GM19372 (cell line): ENCODE measurements at regions not wholly inside any gene's neighbourhood (a gene's known extent, or its start where the extent isn't known, plus 50 kb on each side); places are given as distances from the start of the nearest gene placed in this dataset.

Experiments used
- ATAC-seq: cut with Tn5 transposase; IDR thresholded peaks from one replicate; pipeline ENCODE4 v1.9.1; 2021; ENCODE audit warnings: mild to moderate bottlenecking, low read depth, moderate library complexity; ENCODE audit not compliant: unreplicated experiment

DNA sequence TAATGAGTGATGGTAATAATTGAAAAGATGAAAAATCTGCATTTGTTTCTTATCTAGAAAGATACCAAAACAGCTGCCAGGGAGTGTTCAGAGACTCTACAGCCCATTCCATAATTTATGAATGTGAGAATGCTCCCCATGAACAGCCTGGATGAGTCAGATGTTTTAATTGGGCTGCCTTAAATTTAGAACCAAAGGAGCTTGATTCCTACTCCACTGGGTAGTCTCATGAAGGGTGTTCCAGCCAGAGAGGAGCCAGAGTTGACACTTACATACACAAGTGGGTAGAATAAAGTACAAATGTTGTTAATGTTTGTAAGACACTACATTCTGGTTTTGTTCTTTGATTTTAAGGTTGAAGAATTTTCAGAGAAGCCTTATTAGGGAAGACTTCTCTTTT, 123.2 kb upstream of the PRNP start:
- ATAC-seq: no peak

DNA sequence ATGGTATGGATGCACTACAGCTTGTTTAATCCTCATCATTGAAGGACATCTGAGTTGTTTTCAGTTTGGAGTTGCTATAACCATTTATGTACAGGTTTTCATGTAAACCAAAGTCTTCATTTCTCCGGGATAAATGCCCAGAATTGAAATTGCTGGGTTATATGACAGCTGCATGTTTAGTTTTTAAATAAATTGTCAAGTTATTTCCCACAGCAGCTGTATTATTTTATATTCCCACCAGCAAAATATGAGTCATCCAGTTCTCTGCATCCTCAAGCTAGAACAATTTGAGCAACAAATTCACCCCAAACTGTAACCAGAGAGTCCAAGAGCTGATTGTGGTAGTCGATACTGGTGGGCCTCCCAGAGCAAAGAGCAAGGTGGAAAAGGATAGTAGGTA, 125.6 kb upstream of the PRNP start:
- no peak for ATAC-seq

DNA sequence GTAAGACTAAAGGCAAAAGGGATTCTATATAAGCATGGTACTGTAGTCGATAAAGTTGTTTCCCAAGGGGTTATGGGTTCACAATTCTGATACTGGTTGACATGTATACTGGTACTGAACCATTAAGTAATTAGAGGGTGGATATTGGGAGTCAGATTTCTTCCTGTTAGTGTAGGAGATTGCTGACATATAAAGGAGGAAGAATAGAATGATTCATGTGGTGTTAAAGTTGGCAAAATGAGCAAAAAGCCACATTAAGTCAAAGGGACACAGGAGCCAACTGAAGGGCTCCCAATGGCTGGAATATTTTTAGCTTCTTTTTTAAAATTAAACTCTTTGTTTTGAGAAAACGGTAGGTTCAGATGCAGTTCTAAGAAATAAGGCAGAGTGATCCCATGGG, 126.3 kb upstream of the PRNP start:
- no peak for ATAC-seq

DNA sequence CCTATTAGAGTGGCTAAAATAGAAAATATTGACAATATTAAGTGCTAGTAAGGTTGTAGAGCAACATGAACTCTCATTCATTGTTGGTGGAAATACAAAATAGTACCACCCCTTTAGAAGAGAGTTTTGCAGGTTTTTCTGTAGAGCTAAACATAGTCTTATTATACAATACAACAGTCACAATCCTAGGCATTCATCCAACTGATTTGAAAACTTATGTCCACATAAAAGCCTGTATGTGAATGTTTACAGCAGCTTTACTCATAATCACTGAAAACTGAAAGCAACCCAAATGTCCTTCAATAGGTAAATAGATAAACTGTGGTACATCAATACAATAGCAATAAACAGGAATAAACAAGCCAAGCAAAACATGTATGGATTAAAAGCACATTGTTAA, 127.2 kb upstream of the PRNP start:
- no peak for ATAC-seq

DNA sequence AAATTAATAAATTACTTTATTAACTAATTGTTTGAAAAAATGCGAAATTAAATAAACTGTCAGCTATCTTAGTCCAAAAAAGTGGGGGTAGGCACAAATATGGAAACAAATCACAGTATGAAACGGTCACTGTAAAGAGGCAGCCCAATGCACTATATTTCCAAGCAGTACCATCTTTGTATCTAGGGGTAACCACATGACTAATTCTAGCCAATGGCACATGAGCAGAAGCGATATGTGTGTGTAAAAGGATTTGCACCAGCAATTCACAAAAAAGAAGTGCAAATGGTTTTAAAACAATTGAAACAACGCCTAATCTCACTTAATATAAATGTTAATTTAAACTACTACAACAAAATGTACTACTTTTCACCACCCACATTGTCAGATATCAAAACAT, 129.5 kb upstream of the PRNP start:
- ATAC-seq: no peak

DNA sequence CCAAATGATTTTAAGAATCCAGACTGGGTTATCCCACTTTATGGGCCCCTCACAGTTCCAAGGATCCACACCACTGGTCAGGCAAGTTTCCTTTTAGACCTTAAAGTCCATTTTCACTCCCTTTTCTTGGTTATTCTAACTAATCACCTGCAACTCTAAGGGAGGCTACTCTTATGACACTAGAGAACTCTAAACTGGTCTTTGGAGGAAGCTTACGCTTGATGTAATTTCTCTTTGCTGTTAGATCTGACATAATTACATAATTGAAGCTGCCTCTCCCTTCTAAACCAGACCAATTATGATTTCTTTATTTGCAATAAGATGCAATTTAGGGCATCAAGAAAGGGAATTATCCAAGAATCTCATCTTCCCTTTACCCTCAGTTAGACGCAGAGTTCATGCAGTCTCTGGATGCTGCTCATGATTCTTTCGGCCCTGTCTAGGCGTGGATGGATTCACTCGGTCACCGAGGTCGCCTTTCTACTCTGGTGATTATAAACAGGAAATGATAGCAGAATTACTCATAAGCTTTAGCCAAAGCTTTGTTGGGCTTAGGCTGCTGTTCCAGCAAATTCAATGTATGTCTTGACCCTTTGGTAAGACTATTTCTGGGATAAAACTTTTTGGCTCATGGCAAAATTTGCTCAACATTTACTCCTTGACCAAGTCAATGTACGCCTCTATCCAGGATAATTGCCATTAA, 130.9 kb upstream of the PRNP start:
- ATAC-seq: no peak

DNA sequence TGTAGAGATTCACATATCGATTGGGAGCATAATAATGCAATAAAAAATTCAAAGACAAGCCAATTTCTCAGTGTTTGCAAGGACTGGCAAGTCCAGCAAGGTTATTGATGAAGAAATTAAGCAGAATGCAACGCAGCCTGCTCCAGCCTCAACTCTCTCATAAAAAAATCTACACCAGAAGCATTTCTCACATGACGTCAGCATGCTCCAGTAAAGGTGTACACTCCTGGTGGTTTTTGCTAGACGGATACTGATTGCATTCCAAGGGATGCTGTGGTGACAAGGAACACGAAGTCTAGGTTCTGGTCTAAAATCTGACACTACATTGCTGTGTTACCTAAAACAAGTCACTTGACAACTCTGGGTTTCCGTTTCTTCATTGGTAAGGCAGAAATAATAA, 131.9 kb upstream of the PRNP start:
- ATAC-seq: no peak

DNA sequence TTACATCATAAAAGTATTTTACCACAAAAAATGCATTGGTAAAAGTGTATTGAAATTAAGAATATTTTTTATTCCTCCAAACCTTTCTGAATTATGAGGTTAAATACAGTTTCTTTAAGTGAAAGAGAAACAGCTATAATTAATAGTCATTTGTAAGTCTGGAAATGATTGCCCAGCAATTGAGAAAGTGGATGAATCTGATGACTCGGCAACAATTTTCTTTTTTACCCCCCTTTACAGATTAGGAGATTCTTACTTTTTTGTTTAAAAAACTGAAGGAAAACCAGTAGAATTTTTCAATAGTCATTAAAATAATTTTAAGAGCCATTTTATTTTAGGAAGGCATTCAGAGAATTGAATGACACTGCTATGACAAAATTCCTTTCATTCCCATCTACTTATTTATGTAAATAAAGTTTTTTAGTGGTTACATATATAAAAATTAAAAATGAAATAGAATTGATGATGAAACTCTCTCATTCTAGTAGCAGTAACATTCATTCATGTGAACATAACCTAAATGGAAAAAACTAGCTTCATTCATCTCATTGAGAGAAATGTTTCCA, 134.1 kb upstream of the PRNP start:
- ATAC-seq: no peak

DNA sequence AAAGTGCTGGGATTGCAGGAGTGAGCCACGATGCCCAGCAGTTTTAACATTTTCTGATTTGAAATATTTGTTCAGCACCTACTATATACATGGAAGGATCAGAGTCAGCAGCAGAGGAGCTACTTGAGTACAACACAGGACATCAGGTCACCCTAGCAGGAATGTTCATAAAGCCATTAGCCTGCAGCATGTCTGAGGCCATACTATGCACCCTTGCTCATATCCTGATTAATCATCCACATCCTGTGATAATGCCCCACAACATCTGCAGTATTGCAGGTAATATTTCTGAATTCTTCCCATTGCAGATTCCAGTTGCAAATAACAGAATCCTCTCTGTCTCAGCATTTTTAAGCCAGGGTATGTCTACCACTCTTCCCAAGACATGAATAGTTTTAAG, 135.5 kb upstream of the PRNP start:
- no peak for ATAC-seq

DNA sequence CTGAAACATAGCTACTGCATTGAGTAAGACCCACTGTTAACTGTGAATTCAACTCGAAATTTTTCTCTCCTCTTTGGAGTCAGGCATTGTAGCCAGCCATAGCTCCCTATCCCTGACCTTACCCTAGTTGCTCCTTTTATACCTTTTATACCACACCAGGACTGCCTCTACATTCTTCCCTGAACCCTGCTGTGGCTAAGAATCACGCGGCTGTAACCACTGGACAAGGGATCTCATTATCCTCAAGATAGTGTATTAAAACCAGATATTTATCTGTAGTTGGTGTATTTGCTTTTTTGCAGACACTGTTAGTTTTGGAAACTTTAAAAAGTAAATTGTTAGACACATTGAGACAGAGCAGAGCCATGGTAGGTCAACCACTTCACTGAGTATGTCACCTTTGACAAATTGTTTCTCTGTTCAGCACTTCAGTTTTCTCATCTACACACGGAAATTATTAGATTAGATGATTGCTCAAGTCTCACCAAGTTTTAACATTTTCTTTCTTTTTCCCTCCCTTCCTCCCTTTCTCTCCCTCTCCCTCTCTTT, 136.5 kb upstream of the PRNP start:
- ATAC-seq: no peak

DNA sequence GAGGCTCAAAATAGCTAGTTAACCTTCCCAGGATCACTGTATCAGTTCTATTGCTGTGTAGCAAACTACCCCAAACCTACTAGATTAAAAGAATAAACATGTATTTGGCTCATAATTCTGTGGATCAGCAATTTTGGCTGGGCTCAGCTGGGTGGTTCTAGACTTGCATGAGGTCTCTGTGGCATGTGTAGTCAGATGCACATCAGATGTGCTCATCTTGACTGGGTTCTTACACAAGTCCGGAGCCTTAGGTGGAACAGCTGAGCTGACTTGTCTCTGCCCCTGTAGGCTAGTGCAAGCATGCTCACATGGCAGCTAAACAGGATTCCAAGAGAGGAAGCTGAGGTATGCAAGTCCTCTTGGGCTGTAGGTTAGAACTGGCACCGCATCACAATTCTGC, 137.7 kb upstream of the PRNP start:
- ATAC-seq: no peak

DNA sequence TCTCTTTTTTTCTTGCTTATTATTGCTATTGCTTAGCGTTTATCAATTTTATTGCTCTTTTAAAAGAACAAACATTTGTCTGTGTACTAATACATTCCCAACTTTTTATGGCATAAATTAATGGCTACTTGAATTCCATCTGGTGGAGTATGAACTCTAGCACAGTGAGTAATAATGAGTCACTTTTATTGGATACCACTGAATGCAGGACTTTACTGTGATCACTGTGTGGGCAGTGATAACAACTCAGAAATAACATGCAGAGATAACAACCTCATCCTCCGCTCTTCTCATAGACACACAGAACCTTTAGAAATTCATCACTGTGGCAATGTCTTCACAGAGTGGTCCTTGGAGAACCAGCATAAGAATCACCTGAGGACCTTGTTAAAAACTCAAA, 139.5 kb upstream of the PRNP start:
- no peak for ATAC-seq

DNA sequence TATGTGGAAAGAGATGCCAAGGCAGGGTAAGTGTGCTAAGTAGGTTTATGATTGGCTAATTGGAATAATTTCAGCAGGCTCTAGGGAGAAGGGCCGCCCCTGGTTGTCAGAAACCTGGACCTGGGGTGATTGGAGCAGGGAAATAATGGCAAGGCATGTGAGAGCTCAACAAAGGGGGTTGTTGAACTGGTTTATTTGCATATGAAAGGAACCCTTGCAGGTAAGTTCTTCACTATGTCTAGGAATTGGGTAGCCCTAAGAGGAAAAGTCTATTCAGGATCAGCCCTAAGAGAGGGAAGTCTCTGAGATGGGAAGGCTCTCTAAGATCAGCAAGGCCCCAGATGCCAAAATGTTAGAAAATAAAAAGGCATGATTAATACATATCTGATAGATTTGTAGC, 139.9 kb upstream of the PRNP start:
- ATAC-seq: no peak

DNA sequence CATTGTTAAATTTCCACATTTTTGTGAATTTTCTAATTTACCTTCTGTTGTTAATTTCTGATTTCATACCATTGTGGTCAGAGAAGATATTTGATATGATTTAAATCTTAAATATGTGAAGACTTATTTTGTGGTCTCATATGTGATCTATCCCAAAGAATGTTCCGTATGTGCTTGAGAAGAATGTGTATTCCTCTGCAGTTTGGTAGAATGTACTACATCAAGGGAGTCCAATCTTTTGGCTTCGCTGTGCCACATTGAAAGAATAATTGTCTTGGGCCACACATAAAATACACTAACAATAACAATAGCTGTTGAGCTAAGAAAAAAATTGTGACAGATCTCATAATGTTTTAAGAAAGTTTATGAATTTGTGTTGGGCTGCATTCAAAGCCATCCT, 140.7 kb upstream of the PRNP start:
- ATAC-seq: no peak

DNA sequence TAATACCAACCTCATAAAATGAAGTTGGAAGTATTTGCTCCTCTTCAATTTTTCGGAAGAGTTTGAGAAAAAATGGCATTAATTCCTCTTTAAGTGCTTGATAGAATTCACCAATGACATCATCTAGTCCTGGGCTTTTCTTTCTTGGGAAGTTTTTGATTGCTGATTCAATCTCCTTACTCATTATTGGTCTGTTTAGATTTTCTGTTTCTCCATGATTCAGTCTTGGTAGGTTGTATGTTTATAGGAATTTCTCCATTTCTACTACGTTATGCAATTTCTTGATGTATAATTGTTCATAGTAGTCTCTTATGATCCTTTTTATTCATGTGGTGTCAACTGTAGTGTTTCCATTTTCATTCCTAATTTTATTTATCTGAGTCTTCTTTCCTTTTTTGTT, 141.5 kb upstream of the PRNP start:
- ATAC-seq: no peak

DNA sequence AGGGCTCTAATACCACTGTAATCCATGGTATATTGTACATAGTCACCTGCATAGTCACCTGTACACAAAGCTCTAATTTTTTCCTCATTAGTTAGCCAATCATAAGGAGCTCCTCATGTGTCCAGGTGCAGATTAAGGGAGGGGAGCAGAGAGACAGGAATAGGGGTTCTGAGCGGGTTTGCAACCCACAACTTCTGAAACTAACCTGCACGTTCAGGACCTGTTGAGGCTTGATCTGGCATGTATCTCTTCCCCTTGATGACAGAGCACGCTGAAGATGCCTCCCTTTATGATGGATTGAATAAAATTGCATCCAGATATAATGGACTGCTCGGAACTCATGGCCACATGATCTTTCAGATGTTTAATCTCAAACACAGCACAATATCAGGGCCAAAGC, 144.0 kb upstream of the PRNP start:
- ATAC-seq: no peak

DNA sequence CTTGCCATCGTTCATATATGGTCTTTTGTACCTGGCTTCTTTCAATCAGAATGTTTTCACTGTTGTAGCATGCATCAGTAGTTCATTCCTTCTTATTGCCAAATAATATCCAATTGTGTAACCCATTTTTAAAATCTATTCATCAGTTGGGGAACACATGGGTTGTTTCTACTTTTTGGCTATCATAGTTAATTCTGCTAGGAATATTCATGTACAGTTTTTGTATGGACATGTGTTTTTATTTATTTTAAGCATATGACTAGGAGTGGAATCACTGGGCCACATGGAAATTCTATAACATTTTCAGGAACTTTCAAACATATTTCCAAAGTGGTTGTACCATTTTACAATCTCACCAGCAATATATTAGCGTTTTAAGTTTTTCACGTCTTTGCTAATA, 151.9 kb upstream of the PRNP start:
- ATAC-seq: no peak

DNA sequence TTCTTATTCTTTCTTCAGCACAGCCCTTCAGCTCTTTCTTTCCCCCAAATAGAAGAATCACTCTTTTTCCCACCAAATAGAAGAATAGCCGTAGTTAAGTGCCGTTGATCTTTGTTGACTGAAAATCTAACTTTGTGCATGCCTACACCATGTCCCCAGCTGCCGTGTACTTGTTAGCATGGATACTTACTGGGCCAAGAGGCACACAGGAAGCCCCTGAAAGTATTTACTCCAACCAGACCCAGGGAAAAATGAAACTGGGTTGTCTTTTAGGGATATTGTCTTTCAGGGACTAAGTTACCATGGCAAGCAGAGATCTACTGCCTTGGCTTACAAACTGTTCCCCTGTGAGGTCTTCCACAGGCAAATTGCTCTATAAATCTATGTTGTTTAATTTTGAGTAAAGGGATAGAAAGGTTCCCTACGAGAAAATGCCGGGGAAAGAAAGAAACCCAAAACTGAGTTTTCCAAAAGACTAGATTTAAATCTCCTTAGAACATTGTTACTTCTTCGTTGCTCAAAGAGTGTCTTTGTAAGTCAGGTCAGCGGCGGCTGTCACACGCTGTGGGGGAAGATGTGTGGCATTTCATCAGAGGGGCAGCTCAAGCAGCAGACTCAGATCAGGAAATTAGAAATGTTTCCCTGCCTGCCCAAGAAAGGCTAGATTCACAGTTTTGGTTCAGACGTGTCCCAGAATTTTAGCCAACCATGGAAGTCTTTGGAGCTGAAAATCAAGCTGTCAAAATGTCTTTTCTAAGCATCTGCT, 152.7 kb upstream of the PRNP start:
- no peak for ATAC-seq

DNA sequence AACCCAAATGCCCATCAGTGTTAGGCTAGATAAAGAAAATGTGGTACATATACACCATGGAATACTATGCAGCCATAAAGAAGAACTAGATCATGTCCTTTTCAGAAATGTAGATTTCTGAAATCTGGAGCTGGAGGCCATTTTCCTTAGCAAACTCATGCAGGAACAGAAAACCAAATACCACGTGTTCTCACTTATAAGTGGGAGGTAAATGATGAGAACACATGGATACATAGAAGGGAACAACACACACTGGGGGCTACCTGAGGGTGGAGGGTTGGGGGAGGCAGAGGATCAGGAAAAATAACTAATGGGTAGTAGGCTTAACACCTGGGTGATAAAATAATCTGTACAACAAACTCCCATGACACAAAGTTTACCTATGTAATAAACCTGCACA, 153.5 kb upstream of the PRNP start:
- no peak for ATAC-seq

DNA sequence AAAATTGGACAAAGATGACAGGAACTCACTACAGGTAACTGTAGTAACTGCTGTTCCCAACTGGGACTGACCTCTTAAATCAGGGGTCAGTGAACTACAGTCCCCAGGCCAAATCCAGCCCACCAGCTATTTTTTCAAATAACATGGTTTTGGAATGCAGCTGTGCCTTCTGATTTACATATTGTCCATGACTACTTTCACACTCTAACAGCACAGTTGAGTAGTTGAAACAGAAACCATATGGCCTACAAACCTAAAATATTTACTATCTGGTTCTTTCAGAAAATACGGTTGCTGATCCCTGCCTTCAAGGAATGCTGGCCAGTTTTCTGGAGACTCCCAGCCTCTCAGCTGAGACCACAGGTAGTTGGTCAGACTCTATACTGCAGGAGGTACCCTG, 161.5 kb upstream of the PRNP start:
- no peak for ATAC-seq

DNA sequence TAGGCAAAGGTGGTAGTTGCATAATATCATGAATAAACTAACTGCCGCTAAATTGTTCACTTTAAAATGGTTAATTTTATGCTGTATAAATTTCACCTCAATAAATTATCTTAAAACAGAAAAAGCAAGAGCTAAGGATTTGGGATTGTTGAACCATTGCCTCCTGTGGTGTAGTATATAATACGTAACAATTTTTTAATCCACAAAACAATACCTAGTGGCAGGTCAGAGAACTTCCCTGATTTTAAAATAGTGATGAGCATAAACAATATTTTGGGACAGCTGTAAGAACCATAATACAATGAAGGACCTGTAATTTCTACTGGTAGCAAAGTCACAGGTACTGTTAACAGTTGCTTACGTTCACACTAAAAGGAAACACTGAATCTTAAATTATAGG, 161.9 kb upstream of the PRNP start:
- no peak for ATAC-seq

DNA sequence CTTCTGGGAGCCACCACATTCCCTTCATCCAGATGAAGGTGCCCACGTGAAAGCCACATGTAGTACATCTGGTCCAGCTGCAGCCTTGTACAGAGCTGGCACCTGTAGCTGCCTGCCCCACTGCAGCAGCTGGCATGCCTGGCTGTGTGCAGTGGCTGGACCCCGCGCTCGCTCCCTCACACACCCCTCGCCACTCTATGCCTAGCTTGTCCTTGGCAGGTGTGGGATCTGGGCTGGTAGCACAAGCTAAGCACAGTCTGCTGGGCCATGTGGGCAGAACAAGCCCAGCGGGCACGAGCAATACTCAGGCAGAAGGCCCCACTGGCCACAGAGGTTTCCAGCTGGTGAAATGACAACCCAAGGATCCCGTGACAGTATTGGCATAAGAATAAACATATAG, 163.9 kb upstream of the PRNP start:
- ATAC-seq: no peak
